ENCODE measurements at regions not wholly inside any gene's neighbourhood (a gene's known extent, or its start where the extent isn't known, plus 50 kb on each side); places are given as distances from the start of the nearest gene placed in this dataset.

DNA sequence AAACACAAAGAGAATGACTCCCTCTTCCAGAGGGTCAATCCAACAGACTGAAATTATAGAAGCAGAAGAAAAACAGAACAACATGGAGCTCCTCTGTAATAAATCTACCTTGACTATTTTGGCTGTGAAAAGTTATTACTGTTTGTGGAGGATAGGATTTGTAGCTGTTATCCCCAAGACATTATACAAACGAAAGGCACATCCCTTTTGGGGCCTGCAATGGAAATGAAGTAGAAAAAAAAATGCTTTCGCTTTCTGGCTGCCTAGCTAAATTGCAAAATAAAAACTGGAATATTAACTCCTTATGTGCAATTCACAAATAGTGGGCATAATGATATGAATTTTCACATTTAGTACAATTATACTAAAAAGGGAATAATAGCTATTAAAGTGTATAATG, 123.8 kb upstream of the CCDC179 start:
- H3K79me2 ChIP-seq (ENCODE audit: low read length) = no peaks in the 10 kb centered on the region
- H3K9ac ChIP-seq (ENCODE audit: low read length) = no peak overlapping the region
- H3K9me3 ChIP-seq (ENCODE audit: insufficient read depth, low read length) = no peaks in the 10 kb centered on the region
- H4K20me1 ChIP-seq (ENCODE audit: insufficient read depth, low read length) = no peaks in the 10 kb centered on the region
- no peak overlapping the region for H3K27ac ChIP-seq (ENCODE audit: low read length)
- H2AFZ ChIP-seq (ENCODE audit: low read depth, low read length) = no peak overlapping the region
- no peaks in the 10 kb centered on the region for H3K36me3 ChIP-seq (replicated peaks; ENCODE audit: low read depth, low read length)
- H3K4me1 ChIP-seq (ENCODE audit: low read length) = 0 out of 2 replicates have a peak, but pooled peaks cover 5% of the 10 kb centered on the region
- no peak overlapping the region for H3K4me2 ChIP-seq (ENCODE audit: low read length)
- no peaks in the 10 kb centered on the region for H3K27me3 ChIP-seq (ENCODE audit: low read depth, low read length)
- H3K4me3 ChIP-seq (ENCODE audit: low read length) = no peak overlapping the region
- TF ChIP-seq, protein P1, sequence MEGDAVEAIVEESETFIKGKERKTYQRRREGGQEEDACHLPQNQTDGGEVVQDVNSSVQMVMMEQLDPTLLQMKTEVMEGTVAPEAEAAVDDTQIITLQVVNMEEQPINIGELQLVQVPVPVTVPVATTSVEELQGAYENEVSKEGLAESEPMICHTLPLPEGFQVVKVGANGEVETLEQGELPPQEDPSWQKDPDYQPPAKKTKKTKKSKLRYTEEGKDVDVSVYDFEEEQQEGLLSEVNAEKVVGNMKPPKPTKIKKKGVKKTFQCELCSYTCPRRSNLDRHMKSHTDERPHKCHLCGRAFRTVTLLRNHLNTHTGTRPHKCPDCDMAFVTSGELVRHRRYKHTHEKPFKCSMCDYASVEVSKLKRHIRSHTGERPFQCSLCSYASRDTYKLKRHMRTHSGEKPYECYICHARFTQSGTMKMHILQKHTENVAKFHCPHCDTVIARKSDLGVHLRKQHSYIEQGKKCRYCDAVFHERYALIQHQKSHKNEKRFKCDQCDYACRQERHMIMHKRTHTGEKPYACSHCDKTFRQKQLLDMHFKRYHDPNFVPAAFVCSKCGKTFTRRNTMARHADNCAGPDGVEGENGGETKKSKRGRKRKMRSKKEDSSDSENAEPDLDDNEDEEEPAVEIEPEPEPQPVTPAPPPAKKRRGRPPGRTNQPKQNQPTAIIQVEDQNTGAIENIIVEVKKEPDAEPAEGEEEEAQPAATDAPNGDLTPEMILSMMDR (IDR thresholded peaks at IDR 0.05; ENCODE audit: low read depth, low read length) = no peak
- TF ChIP-seq EZH2phosphoT487 (IDR thresholded peaks at IDR 0.05; ENCODE audit: low read depth) = no peak

DNA sequence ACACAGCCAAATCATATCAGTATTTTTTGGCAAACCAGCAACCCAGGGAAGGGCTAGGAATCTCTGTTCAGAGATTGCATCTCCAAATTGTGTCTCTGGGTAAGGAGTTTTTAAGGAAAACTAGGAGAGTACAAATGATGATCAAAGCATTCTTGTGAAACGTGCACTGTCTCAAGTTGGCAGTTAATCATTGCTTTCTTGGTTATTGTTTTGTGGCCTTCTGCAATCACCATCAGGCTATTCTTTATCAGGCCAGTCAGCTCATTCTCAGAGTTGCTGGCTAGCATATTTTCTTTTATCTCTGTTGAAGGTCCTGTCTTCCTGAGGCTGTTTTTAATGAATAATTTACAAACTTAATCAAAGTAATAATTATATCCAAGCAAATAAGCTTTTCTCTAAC, 129.1 kb upstream of the CCDC179 start:
- Histone ChIP-seq H3K9ac (ENCODE audit: low read length) (no peak overlapping the region), H3K27me3 (ENCODE audit: low read depth, low read length) (no peaks in the 10 kb centered on the region), H3K27ac (ENCODE audit: low read length) (no peak overlapping the region), H3K4me2 (ENCODE audit: low read length) (no peak overlapping the region), H3K79me2 (ENCODE audit: low read length) (no peaks in the 10 kb centered on the region), H3K4me1 (ENCODE audit: low read length) (no peaks in the 10 kb centered on the region), H3K4me3 (ENCODE audit: low read length) (no peak overlapping the region), H3K9me3 (ENCODE audit: insufficient read depth, low read length) (peaks cover 26% of the 10 kb centered on the region; the same call in 1 of the 2 replicates), H3K36me3 (replicated peaks; ENCODE audit: low read depth, low read length) (no peaks in the 10 kb centered on the region), H4K20me1 (ENCODE audit: insufficient read depth, low read length) (no peaks in the 10 kb centered on the region), H2AFZ (ENCODE audit: low read depth, low read length) (no peak overlapping the region)
- TF ChIP-seq EZH2phosphoT487 (IDR thresholded peaks at IDR 0.05; ENCODE audit: low read depth) = no peak
- TF ChIP-seq, protein P1 (IDR thresholded peaks at IDR 0.05; ENCODE audit: low read depth, low read length) = no peak

DNA sequence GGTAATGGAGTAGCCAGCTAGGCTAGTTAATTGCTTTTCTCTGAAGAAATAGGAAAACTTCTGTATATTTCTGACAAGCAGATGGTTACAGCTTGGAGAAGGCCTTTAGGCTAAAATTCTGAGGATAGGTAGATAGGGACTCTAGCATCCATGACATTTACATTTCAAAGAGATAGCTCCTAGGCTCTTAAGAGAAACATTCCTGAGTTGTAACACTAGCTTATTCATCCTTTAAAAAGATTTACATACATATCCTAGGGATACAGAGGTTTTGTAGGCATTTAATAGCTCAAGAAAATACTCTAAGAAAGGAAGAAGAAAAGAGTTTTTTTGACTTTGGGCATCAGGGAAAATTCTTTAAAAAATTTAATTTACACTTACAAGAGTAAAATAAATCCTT, 130.9 kb upstream of the CCDC179 start:
- Histone ChIP-seq H3K27ac (ENCODE audit: low read length) (no peak overlapping the region), H2AFZ (ENCODE audit: low read depth, low read length) (no peak overlapping the region), H3K9me3 (ENCODE audit: insufficient read depth, low read length) (peaks cover 28% of the 10 kb centered on the region; the same call in 1 of the 2 replicates), H3K36me3 (replicated peaks; ENCODE audit: low read depth, low read length) (no peaks in the 10 kb centered on the region), H3K27me3 (ENCODE audit: low read depth, low read length) (no peaks in the 10 kb centered on the region), H3K79me2 (ENCODE audit: low read length) (no peaks in the 10 kb centered on the region), H4K20me1 (ENCODE audit: insufficient read depth, low read length) (no peaks in the 10 kb centered on the region), H3K4me2 (ENCODE audit: low read length) (no peak overlapping the region), H3K4me1 (ENCODE audit: low read length) (no peaks in the 10 kb centered on the region), H3K9ac (ENCODE audit: low read length) (no peak overlapping the region), H3K4me3 (ENCODE audit: low read length) (no peak overlapping the region)
- TF ChIP-seq, protein P1 (IDR thresholded peaks at IDR 0.05; ENCODE audit: low read depth, low read length) = no peak
- TF ChIP-seq EZH2phosphoT487 (IDR thresholded peaks at IDR 0.05; ENCODE audit: low read depth) = no peak

DNA sequence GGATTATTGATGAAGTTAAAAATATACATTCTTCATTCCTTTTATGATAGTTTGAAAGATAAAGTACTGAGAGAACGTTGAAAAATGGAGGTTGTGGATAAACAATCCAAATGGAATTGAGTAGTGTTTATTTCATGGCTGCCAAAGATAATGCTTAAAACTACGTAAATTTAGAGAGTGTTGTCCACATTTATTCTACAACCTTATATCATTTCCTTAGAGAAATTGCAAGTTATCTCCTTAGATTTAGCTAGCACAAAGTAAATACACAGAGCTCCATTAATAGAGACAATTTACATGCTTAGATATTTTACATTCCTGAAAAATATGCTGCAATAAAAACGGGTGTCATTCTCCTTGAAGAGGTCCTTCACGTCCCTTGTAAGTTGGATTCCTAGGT, 146.5 kb upstream of the CCDC179 start:
- Histone ChIP-seq H3K4me1 (ENCODE audit: low read length) (no peaks in the 10 kb centered on the region), H3K9ac (ENCODE audit: low read length) (no peak overlapping the region), H2AFZ (ENCODE audit: low read depth, low read length) (no peak overlapping the region), H3K27ac (ENCODE audit: low read length) (no peak overlapping the region), H3K4me2 (ENCODE audit: low read length) (no peak overlapping the region), H3K4me3 (ENCODE audit: low read length) (no peak overlapping the region), H3K9me3 (ENCODE audit: insufficient read depth, low read length) (peaks cover 7% of the 10 kb centered on the region; the same call in 1 of the 2 replicates), H3K27me3 (ENCODE audit: low read depth, low read length) (no peaks in the 10 kb centered on the region), H3K36me3 (replicated peaks; ENCODE audit: low read depth, low read length) (no peaks in the 10 kb centered on the region), H4K20me1 (ENCODE audit: insufficient read depth, low read length) (no peaks in the 10 kb centered on the region), H3K79me2 (ENCODE audit: low read length) (no peaks in the 10 kb centered on the region)
- TF ChIP-seq, protein P1 (IDR thresholded peaks at IDR 0.05; ENCODE audit: low read depth, low read length) = no peak
- TF ChIP-seq EZH2phosphoT487 (IDR thresholded peaks at IDR 0.05; ENCODE audit: low read depth) = no peak
